ENCODE measurements at regions not wholly inside any gene's neighbourhood (a gene's known extent, or its start where the extent isn't known, plus 50 kb on each side); places are given as distances from the start of the nearest gene placed in this dataset.

- TF ChIP-seq, protein P1, sequence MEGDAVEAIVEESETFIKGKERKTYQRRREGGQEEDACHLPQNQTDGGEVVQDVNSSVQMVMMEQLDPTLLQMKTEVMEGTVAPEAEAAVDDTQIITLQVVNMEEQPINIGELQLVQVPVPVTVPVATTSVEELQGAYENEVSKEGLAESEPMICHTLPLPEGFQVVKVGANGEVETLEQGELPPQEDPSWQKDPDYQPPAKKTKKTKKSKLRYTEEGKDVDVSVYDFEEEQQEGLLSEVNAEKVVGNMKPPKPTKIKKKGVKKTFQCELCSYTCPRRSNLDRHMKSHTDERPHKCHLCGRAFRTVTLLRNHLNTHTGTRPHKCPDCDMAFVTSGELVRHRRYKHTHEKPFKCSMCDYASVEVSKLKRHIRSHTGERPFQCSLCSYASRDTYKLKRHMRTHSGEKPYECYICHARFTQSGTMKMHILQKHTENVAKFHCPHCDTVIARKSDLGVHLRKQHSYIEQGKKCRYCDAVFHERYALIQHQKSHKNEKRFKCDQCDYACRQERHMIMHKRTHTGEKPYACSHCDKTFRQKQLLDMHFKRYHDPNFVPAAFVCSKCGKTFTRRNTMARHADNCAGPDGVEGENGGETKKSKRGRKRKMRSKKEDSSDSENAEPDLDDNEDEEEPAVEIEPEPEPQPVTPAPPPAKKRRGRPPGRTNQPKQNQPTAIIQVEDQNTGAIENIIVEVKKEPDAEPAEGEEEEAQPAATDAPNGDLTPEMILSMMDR (IDR thresholded peaks at IDR 0.05) = no peak
- TF ChIP-seq POLR2A (IDR thresholded peaks at IDR 0.05) = no peak
- TF ChIP-seq EP300 (IDR thresholded peaks at IDR 0.05) = no peak
Measured at GRCh38 chr13:73283636-73284035, 224.8 kb downstream of the KLF5 start.
